ENCODE measurements at regions not wholly inside any gene's neighbourhood (a gene's known extent, or its start where the extent isn't known, plus 50 kb on each side); places are given as distances from the start of the nearest gene placed in this dataset.

DNA sequence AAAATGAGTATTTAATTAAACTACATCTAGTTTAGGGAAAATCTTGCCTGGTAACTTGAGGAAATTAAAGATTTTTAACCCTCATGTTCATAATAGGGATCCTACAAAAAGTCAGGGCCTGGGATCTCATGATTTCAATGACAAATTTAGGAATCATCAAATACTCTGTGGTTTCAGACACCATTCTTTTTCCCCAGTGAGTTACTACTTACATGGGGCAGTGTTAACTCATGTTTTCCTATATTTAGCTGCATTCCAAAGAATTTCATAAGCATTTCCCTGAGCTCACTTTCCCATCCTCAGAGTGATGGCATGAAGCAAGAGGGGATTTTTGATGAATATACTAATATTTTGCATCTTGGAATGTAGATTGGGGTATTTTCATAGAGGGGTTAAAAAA, 321.7 kb downstream of the CENPW start:
- Histone ChIP-seq H3K36me3 (ENCODE audit: insufficient read depth) (no peaks in the 10 kb centered on the region), H3K4me3 (no peak overlapping the region), H2AFZ (no peak overlapping the region), H3K27ac (ENCODE audit: low read depth) (no peak overlapping the region), H3K27me3 (ENCODE audit: insufficient read depth) (no peaks in the 10 kb centered on the region), H3F3A (replicated peaks; ENCODE audit: low read depth) (no peaks in the 10 kb centered on the region), H3K9me2 (ENCODE audit: insufficient read depth) (no peaks in the 10 kb centered on the region), H3K4me2 (no peak overlapping the region), H3K79me2 (replicated peaks; ENCODE audit: insufficient read depth) (no peaks in the 10 kb centered on the region), H4K20me1 (replicated peaks; ENCODE audit: insufficient read depth) (no peaks in the 10 kb centered on the region), H3K4me1 (ENCODE audit: insufficient read depth) (no peaks in the 10 kb centered on the region)
- TF ChIP-seq, protein P1, sequence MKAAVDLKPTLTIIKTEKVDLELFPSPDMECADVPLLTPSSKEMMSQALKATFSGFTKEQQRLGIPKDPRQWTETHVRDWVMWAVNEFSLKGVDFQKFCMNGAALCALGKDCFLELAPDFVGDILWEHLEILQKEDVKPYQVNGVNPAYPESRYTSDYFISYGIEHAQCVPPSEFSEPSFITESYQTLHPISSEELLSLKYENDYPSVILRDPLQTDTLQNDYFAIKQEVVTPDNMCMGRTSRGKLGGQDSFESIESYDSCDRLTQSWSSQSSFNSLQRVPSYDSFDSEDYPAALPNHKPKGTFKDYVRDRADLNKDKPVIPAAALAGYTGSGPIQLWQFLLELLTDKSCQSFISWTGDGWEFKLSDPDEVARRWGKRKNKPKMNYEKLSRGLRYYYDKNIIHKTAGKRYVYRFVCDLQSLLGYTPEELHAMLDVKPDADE (IDR thresholded peaks at IDR 0.05), result no peak
- TF ChIP-seq, protein P2, sequence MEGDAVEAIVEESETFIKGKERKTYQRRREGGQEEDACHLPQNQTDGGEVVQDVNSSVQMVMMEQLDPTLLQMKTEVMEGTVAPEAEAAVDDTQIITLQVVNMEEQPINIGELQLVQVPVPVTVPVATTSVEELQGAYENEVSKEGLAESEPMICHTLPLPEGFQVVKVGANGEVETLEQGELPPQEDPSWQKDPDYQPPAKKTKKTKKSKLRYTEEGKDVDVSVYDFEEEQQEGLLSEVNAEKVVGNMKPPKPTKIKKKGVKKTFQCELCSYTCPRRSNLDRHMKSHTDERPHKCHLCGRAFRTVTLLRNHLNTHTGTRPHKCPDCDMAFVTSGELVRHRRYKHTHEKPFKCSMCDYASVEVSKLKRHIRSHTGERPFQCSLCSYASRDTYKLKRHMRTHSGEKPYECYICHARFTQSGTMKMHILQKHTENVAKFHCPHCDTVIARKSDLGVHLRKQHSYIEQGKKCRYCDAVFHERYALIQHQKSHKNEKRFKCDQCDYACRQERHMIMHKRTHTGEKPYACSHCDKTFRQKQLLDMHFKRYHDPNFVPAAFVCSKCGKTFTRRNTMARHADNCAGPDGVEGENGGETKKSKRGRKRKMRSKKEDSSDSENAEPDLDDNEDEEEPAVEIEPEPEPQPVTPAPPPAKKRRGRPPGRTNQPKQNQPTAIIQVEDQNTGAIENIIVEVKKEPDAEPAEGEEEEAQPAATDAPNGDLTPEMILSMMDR (conservative IDR thresholded peaks at IDR 0.05; ENCODE audit: low read depth in 2 of 2), result no peak
- TF ChIP-seq JUNB (IDR thresholded peaks at IDR 0.05; ENCODE audit: unreplicated experiment) (no peak), ZNF114 (CRISPR knock-in tag; IDR thresholded peaks at IDR 0.05) (no peak), POLR2AphosphoS5 (IDR thresholded peaks at IDR 0.05; ENCODE audit: low read depth) (no peak), EZH2 (IDR thresholded peaks at IDR 0.05; ENCODE audit: low read depth, unreplicated experiment) (no peak), EZH2phosphoT487 (IDR thresholded peaks at IDR 0.05; ENCODE audit: unreplicated experiment) (no peak), ZNF331 (CRISPR knock-in tag; IDR thresholded peaks at IDR 0.05; ENCODE audit: low read depth) (no peak), STAT1 (IDR thresholded peaks at IDR 0.05; ENCODE audit: unreplicated experiment) (no peak), NANOG (IDR thresholded peaks at IDR 0.05; ENCODE audit: borderline replicate concordance) (no peak), CREB1 (CRISPR knock-in tag; IDR thresholded peaks at IDR 0.05; ENCODE audit: low read depth) (no peak)
- TF ChIP-seq, protein P3, sequence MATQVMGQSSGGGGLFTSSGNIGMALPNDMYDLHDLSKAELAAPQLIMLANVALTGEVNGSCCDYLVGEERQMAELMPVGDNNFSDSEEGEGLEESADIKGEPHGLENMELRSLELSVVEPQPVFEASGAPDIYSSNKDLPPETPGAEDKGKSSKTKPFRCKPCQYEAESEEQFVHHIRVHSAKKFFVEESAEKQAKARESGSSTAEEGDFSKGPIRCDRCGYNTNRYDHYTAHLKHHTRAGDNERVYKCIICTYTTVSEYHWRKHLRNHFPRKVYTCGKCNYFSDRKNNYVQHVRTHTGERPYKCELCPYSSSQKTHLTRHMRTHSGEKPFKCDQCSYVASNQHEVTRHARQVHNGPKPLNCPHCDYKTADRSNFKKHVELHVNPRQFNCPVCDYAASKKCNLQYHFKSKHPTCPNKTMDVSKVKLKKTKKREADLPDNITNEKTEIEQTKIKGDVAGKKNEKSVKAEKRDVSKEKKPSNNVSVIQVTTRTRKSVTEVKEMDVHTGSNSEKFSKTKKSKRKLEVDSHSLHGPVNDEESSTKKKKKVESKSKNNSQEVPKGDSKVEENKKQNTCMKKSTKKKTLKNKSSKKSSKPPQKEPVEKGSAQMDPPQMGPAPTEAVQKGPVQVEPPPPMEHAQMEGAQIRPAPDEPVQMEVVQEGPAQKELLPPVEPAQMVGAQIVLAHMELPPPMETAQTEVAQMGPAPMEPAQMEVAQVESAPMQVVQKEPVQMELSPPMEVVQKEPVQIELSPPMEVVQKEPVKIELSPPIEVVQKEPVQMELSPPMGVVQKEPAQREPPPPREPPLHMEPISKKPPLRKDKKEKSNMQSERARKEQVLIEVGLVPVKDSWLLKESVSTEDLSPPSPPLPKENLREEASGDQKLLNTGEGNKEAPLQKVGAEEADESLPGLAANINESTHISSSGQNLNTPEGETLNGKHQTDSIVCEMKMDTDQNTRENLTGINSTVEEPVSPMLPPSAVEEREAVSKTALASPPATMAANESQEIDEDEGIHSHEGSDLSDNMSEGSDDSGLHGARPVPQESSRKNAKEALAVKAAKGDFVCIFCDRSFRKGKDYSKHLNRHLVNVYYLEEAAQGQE (IDR thresholded peaks at IDR 0.05; ENCODE audit: unreplicated experiment), result no peak
- TF ChIP-seq, protein P4, sequence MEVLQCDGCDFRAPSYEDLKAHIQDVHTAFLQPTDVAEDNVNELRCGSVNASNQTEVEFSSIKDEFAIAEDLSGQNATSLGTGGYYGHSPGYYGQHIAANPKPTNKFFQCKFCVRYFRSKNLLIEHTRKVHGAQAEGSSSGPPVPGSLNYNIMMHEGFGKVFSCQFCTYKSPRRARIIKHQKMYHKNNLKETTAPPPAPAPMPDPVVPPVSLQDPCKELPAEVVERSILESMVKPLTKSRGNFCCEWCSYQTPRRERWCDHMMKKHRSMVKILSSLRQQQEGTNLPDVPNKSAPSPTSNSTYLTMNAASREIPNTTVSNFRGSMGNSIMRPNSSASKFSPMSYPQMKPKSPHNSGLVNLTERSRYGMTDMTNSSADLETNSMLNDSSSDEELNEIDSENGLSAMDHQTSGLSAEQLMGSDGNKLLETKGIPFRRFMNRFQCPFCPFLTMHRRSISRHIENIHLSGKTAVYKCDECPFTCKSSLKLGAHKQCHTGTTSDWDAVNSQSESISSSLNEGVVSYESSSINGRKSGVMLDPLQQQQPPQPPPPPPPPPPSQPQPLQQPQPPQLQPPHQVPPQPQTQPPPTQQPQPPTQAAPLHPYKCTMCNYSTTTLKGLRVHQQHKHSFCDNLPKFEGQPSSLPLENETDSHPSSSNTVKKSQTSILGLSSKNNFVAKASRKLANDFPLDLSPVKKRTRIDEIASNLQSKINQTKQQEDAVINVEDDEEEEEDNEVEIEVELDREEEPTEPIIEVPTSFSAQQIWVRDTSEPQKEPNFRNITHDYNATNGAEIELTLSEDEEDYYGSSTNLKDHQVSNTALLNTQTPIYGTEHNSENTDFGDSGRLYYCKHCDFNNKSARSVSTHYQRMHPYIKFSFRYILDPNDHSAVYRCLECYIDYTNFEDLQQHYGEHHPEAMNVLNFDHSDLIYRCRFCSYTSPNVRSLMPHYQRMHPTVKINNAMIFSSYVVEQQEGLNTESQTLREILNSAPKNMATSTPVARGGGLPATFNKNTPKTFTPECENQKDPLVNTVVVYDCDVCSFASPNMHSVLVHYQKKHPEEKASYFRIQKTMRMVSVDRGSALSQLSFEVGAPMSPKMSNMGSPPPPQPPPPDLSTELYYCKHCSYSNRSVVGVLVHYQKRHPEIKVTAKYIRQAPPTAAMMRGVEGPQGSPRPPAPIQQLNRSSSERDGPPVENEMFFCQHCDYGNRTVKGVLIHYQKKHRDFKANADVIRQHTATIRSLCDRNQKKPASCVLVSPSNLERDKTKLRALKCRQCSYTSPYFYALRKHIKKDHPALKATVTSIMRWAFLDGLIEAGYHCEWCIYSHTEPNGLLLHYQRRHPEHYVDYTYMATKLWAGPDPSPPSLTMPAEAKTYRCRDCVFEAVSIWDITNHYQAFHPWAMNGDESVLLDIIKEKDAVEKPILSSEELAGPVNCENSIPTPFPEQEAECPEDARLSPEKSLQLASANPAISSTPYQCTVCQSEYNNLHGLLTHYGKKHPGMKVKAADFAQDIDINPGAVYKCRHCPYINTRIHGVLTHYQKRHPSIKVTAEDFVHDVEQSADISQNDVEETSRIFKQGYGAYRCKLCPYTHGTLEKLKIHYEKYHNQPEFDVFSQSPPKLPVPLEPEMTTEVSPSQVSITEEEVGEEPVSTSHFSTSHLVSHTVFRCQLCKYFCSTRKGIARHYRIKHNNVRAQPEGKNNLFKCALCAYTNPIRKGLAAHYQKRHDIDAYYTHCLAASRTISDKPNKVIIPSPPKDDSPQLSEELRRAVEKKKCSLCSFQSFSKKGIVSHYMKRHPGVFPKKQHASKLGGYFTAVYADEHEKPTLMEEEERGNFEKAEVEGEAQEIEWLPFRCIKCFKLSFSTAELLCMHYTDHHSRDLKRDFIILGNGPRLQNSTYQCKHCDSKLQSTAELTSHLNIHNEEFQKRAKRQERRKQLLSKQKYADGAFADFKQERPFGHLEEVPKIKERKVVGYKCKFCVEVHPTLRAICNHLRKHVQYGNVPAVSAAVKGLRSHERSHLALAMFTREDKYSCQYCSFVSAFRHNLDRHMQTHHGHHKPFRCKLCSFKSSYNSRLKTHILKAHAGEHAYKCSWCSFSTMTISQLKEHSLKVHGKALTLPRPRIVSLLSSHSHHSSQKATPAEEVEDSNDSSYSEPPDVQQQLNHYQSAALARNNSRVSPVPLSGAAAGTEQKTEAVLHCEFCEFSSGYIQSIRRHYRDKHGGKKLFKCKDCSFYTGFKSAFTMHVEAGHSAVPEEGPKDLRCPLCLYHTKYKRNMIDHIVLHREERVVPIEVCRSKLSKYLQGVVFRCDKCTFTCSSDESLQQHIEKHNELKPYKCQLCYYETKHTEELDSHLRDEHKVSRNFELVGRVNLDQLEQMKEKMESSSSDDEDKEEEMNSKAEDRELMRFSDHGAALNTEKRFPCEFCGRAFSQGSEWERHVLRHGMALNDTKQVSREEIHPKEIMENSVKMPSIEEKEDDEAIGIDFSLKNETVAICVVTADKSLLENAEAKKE (CRISPR knock-in tag; IDR thresholded peaks at IDR 0.05), result no peak
- H3K27ac Mint-ChIP-seq, result no peak overlapping the region
- H3K4me1 Mint-ChIP-seq, result no peaks in the 10 kb centered on the region
- no peaks in the 10 kb centered on the region for H3K36me3 Mint-ChIP-seq (ENCODE audit: low read depth)
- DNase-seq (ENCODE audit: low spot score) (no peak), ATAC-seq (no peak)
- H3K27me3 Mint-ChIP-seq (ENCODE audit: insufficient read depth, low read depth, poor library complexity), result no peaks in the 10 kb centered on the region
- no peak overlapping the region for H3K4me3 Mint-ChIP-seq
- no peaks in the 10 kb centered on the region for H3K9me3 Mint-ChIP-seq
